GM21381 (cell line): ENCODE measurements at regions not wholly inside any gene's neighbourhood (a gene's known extent, or its start where the extent isn't known, plus 50 kb on each side); places are given as distances from the start of the nearest gene placed in this dataset.

Experiments
- ATAC-seq: cut with Tn5 transposase; IDR thresholded peaks from one replicate; pipeline ENCODE4 v1.9.1; 2021; ENCODE audit warnings: mild to moderate bottlenecking, moderate library complexity; ENCODE audit not compliant: unreplicated experiment

- no peak for ATAC-seq
These were observed 92.1 kb upstream of the FZD10 start for GRCh38 chr12:130070126-130070611.

GRCh38 chr12:130073721-130074120 lies 88.5 kb upstream of the FZD10 start:
- no peak for ATAC-seq

- no peak for ATAC-seq
These were observed 87.4 kb upstream of the FZD10 start for GRCh38 chr12:130074661-130075406.

- ATAC-seq: no peak
These were observed 86.7 kb upstream of the FZD10 start for GRCh38 chr12:130075497-130076076.

- no peak for ATAC-seq
These were observed 86.1 kb upstream of the FZD10 start for GRCh38 chr12:130076126-130076525.

GRCh38 chr12:130076752-130077151 lies 85.5 kb upstream of the FZD10 start:
- ATAC-seq: no peak

- no peak for ATAC-seq
These were observed 83.4 kb upstream of the FZD10 start for GRCh38 chr12:130078852-130079251.

GRCh38 chr12:130079279-130079678 lies 83.0 kb upstream of the FZD10 start:
- ATAC-seq: no peak

- ATAC-seq: no peak
These were observed 82.1 kb upstream of the FZD10 start for GRCh38 chr12:130080205-130080604.

- ATAC-seq: no peak
These were observed 81.0 kb upstream of the FZD10 start for GRCh38 chr12:130081117-130081805.

GRCh38 chr12:130083002-130083401 lies 79.3 kb upstream of the FZD10 start:
- ATAC-seq: no peak

GRCh38 chr12:130083734-130084133 lies 78.5 kb upstream of the FZD10 start:
- no peak for ATAC-seq

GRCh38 chr12:130084359-130084758 lies 77.9 kb upstream of the FZD10 start:
- no peak for ATAC-seq

GRCh38 chr12:130086248-130086647 lies 76.0 kb upstream of the FZD10 start:
- no peak for ATAC-seq

- ATAC-seq: no peak
These were observed 75.5 kb upstream of the FZD10 start for GRCh38 chr12:130086797-130087196.

GRCh38 chr12:130087222-130087621 lies 75.0 kb upstream of the FZD10 start:
- no peak for ATAC-seq

- ATAC-seq: no peak
These were observed 73.8 kb upstream of the FZD10 start for GRCh38 chr12:130088504-130088903.

- ATAC-seq: no peak
These were observed 71.7 kb upstream of the FZD10 start for GRCh38 chr12:130090542-130090941.

- ATAC-seq: no peak
These were observed 68.9 kb upstream of the FZD10 start for GRCh38 chr12:130093380-130093779.

GRCh38 chr12:130097342-130097741 lies 64.9 kb upstream of the FZD10 start:
- ATAC-seq: no peak

GRCh38 chr12:130097798-130098255 lies 64.4 kb upstream of the FZD10 start:
- no peak for ATAC-seq
